Fibroblast of lung (primary cell): ENCODE measurements at regions not wholly inside any gene's neighbourhood (a gene's known extent, or its start where the extent isn't known, plus 50 kb on each side); places are given as distances from the start of the nearest gene placed in this dataset.
"Not testable (repeated sequence)": the region's sequence is repeated elsewhere in the genome, so short reads cannot be mapped to it uniquely, and the experiment has no call there.

Source experiments
- DNase-seq, 2 donors: peaks; one replicate each; pipeline versions ENCODE4 v3.0.0 to v3.0.0-alpha.2; 2010; ENCODE audit warnings: low read depth in 2 of 2
- H2AFZ ChIP-seq: 2 replicates; pipeline ENCODE4 v1.5.1; 2012; ENCODE audit warnings: low read length, control low read depth, inconsistent platforms
- H3K27ac ChIP-seq: 2 replicates; pipeline ENCODE4 v1.5.1; 2011; ENCODE audit warnings: low read length, control low read depth; ENCODE audit not compliant: insufficient read depth
- H3K27me3 ChIP-seq: 2 replicates; pipeline ENCODE4 v1.5.1; 2011; ENCODE audit warnings: mild to moderate bottlenecking, low read length; ENCODE audit not compliant: control insufficient read depth, insufficient read depth
- H3K36me3 ChIP-seq: 2 replicates; pipeline ENCODE4 v1.5.1; 2011; ENCODE audit warnings: low read length; ENCODE audit not compliant: control insufficient read depth, insufficient read depth
- H3K4me1 ChIP-seq: 2 replicates; pipeline ENCODE4 v1.5.1; 2011; ENCODE audit warnings: low read length; ENCODE audit not compliant: control insufficient read depth, insufficient read depth; ENCODE audit errors: extremely low read depth
- H3K4me2 ChIP-seq: 2 replicates; pipeline ENCODE4 v1.5.1; 2011; ENCODE audit warnings: low read length, control low read depth; ENCODE audit not compliant: insufficient read depth; ENCODE audit errors: extremely low read depth
- H3K4me3 ChIP-seq, 4 experiments: fragments of 200-600 bp in 1 of 4; sonication (generic) in 1 of 4; replicated peaks in 1 of 4; 2 replicates each; pipeline ENCODE4 v1.5.1; 2011 to 2016; ENCODE audit warnings: low read length in 4 of 4, low read depth in 3 of 4, mild to moderate bottlenecking in 3 of 4, control low read depth in 2 of 4, inconsistent platforms in 1 of 4, mixed read lengths in 1 of 4; ENCODE audit not compliant: insufficient read depth in 1 of 4; ENCODE audit errors: control extremely low read depth in 1 of 4
- H3K79me2 ChIP-seq: 2 replicates; pipeline ENCODE4 v1.5.1; 2012; ENCODE audit warnings: mild to moderate bottlenecking, low read length, inconsistent platforms; ENCODE audit not compliant: control insufficient read depth, insufficient read depth
- H3K9ac ChIP-seq: 2 replicates; pipeline ENCODE4 v1.5.1; 2011; ENCODE audit warnings: mild to moderate bottlenecking, low read length, control low read depth; ENCODE audit not compliant: insufficient read depth
- H3K9me3 ChIP-seq: 2 replicates; pipeline ENCODE4 v1.5.1; 2012; ENCODE audit warnings: low read depth, low read length; ENCODE audit not compliant: control insufficient read depth, insufficient read depth
- H4K20me1 ChIP-seq: 2 replicates; pipeline ENCODE4 v1.5.1; 2011; ENCODE audit warnings: low read length; ENCODE audit not compliant: control insufficient read depth, insufficient read depth; ENCODE audit errors: extremely low read depth
- CTCF ChIP-seq, 2 donors: IDR thresholded peaks in 1 of 2; conservative IDR thresholded peaks in 1 of 2; 1 replicate in 1 of 2; 2 replicates in 1 of 2; pipeline ENCODE4 v1.5.1; 2011 to 2012; ENCODE audit warnings: low read length in 2 of 2, control low read depth in 1 of 2, inconsistent platforms in 1 of 2, low read depth in 1 of 2, mild to moderate bottlenecking in 1 of 2
- EZH2 ChIP-seq: IDR thresholded peaks from 2 replicates; pipeline ENCODE4 v1.5.1; 2012; ENCODE audit warnings: low read length, control low read depth, mild to moderate bottlenecking; ENCODE audit errors: missing control alignments

DNA sequence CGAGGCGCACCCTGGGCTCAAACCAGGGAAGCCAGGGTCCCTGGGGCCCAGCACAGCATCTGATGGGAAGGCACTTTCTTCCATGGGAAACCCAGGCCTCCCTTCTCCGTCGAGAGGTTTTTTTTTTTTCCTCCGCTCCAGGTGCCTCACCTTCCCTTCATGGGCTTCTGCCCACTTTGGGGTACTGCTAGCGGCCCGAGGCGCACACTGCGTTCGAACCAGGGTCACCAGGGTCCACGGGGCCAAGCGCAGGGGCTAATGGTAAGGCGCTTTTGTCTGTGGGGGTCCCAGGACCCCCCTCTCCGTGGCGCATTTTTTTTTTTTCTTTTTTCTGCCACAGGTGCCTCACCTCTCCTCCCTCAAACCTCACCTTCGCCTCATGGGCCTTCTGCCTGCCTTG, 1571.3 kb downstream of the TSPY10 start:
- Histone ChIP-seq H2AFZ (no peak overlapping the region), H3K4me1 (no peaks in the 10 kb centered on the region), H3K9ac (no peak overlapping the region), H3K79me2 (no peaks in the 10 kb centered on the region), H3K27ac (no peak overlapping the region), H4K20me1 (no peaks in the 10 kb centered on the region), H3K9me3 (no peaks in the 10 kb centered on the region), H3K4me2 (no peak overlapping the region), H3K36me3 (no peaks in the 10 kb centered on the region), H3K4me3 (no peak overlapping the region), H3K27me3 (no peaks in the 10 kb centered on the region)
- no peak for DNase-seq
- no peak for TF ChIP-seq CTCF (conservative IDR thresholded peaks at IDR 0.05 in 1 of 2, IDR thresholded peaks at IDR 0.05 in 1 of 2; ENCODE audit: low read depth in 1 of 2, low read length in 2 of 2)
- no peak for TF ChIP-seq EZH2

DNA sequence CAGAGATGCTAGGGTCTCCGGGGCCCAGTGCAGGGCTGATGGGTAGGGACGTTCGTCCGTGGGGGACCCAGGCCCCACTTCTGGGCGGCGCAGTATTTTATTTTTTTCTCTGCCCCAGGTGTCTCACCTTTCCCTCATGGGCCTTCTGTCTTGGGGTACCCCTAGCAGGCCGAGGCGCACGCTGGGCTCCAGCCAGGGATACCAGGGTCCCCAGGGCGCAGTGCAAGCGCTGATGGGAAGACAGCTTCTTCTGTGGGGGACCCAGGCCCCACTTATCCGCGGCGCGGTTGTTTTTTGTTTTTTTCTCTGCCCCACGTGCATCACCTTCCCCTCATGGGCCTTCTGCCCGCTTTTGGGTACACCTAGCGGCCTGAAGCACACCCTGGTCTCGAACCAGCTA, 1572.8 kb downstream of the TSPY10 start:
- H4K20me1 ChIP-seq = not testable (repeated sequence)

DNA sequence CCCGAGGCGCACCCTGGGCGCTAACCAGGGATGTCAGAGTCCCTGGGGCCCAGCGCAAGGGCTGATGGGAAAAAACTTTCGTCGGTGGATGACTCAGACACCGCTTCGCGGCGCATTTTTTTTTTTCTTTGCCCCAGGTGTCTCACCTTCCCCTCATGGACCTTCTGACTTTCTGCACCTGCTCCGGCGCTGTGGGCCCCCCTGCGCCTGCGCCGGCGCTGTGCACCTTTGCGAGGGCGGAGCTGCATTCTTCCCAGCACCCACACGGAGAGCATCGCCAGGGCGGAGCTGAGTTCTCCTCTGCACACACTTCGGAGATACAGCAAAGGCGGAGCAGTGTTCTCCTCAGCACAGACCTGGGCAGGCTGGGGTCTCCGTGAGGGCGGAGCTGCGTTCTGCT, 1575.3 kb downstream of the TSPY10 start:
- not testable (repeated sequence) for H3K36me3 ChIP-seq, H3K9me3 ChIP-seq, H2AFZ ChIP-seq, H3K4me2 ChIP-seq, H3K4me1 ChIP-seq, DNase-seq, H3K9ac ChIP-seq, H3K79me2 ChIP-seq, H3K27ac ChIP-seq, H4K20me1 ChIP-seq, H3K27me3 ChIP-seq, H3K4me3 ChIP-seq

More for the DNA sequence above, 1572.8 kb downstream of the TSPY10 start:
- DNase-seq, H3K4me2 ChIP-seq, H3K79me2 ChIP-seq, H3K36me3 ChIP-seq, H3K4me1 ChIP-seq, H3K4me3 ChIP-seq, H3K27me3 ChIP-seq, H3K27ac ChIP-seq, H3K9me3 ChIP-seq, H3K9ac ChIP-seq, H2AFZ ChIP-seq: not testable (repeated sequence)

DNA sequence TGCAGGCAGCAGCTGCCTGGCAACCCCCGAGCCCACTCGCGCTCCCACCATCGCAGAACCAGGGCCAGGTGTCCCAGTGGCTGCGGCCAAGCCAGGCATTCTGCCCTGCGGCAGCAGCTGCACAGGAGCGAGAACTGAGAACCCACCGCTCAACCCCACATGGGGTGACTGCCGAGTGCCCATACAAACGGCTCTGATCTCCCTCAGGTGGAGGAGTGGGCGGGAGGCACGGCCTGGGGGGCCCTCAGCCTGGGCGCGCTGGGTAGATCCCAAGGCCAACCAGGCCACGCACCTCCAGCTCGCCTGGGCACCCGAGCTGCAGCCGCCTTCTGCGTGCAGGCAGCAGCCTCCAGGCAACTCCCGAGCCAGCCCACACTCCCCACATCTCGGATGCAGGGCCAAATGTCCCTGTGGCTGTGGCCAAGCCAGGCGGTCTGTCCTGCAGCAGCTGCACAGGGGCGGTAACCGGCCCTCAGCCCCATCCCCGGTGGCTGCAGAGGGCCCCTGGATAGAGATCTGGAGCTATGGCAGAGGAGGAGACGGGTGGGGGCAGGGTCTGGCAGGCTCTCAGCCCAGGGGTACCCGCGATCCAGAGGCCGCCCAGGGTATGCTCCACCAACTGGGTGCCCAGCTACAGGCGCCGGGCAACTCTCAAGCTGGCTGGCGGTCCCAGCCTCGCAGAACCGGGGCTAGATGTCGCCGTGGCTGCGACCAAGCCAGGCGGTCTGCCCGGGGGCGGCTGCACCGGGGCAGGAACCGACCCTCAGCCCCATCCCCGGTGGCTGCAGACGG, 1579.6 kb downstream of the TSPY10 start:
- H3K27ac ChIP-seq, H3K4me2 ChIP-seq, H3K4me3 ChIP-seq, H3K9ac ChIP-seq, H3K4me1 ChIP-seq, H3K79me2 ChIP-seq, H4K20me1 ChIP-seq, DNase-seq, H3K9me3 ChIP-seq, H2AFZ ChIP-seq, H3K27me3 ChIP-seq, H3K36me3 ChIP-seq: not testable (repeated sequence)

DNA sequence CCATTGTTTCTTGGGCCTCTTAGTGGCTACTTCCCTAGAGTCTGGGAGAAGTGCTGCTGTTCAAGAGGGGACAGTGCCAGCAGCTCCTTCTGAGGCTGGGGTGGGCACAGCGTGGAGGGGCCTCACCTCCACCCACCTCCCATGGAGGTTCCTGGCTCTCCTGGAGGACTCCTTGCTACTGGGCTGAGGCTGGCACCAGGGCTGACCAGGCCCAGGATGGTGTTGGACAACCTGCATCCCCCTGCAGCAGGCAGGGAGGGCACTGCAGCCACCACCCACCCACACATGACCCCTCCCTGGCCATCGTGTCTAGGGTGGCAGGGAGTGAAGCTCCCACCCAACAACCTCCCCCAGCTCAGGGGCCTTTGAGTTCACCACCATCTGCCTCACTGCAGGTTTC, 1549.3 kb upstream of the USP9Y start:
- not testable (repeated sequence) for H3K4me2 ChIP-seq, H3K27ac ChIP-seq, H4K20me1 ChIP-seq, H3K79me2 ChIP-seq, H3K36me3 ChIP-seq, H3K27me3 ChIP-seq, H3K9me3 ChIP-seq, H3K9ac ChIP-seq, DNase-seq, H3K4me3 ChIP-seq, H2AFZ ChIP-seq, H3K4me1 ChIP-seq

DNA sequence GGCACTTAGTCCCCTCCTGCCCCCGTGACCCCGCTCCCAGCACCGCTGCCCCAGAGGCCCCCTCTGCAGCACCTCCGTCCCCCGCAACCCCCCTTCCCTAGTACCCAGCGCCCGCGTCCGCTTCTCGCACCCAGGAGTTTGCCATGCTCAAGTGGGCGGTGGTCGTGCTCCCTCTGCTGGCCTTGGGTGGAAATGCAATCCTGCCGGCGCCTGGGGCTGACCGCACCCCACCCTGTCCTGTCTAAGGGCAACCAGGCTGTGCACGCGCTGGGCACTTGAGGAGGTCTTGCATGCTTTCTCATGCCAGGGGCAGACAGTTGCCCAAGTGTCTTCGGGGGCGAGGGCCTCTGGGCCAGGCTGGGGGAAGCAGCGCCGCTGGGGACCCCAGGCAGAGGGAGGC, 1544.9 kb upstream of the USP9Y start:
- not testable (repeated sequence) for H3K4me1 ChIP-seq, H3K9me3 ChIP-seq, H3K4me2 ChIP-seq, H3K27ac ChIP-seq, H4K20me1 ChIP-seq, DNase-seq, H2AFZ ChIP-seq, H3K79me2 ChIP-seq, H3K4me3 ChIP-seq, H3K27me3 ChIP-seq, H3K36me3 ChIP-seq, H3K9ac ChIP-seq
